Hematopoietic multipotent progenitor cell treated with erythropoietin and hydrocortisone succinate and interleukin-3 and kit ligand, for 6 days (in vitro differentiated cells): ENCODE measurements at regions not wholly inside any gene's neighbourhood (a gene's known extent, or its start where the extent isn't known, plus 50 kb on each side); places are given as distances from the start of the nearest gene placed in this dataset.
"Not testable (repeated sequence)": the region's sequence is repeated elsewhere in the genome, so short reads cannot be mapped to it uniquely, and the experiment has no call there.

ENCODE experiments used
- DNase-seq: peaks from one replicate; pipeline ENCODE4 v3.0.0-alpha.2; 2015

- DNase-seq = no peak
These were observed 541.2 kb upstream of the CDH5 start for GRCh38 chr16:65825191-65825856.

- DNase-seq = no peak
These were observed 544.3 kb upstream of the CDH5 start for GRCh38 chr16:65822148-65822547.

GRCh38 chr16:65819136-65819898 lies 547.2 kb upstream of the CDH5 start:
- no peak for DNase-seq

GRCh38 chr16:65817799-65818198 lies 548.7 kb upstream of the CDH5 start:
- no peak for DNase-seq

- DNase-seq = no peak
These were observed 549.4 kb upstream of the CDH5 start for GRCh38 chr16:65817066-65817465.

GRCh38 chr16:65816556-65816955 lies 549.9 kb upstream of the CDH5 start:
- no peak for DNase-seq

- DNase-seq = no peak
These were observed 550.8 kb upstream of the CDH5 start for GRCh38 chr16:65815707-65816106.

- DNase-seq = not testable (repeated sequence)
These were observed 552.6 kb upstream of the CDH5 start for GRCh38 chr16:65813879-65814278.

GRCh38 chr16:65809627-65810026 lies 556.9 kb upstream of the CDH5 start:
- DNase-seq = no peak

- no peak for DNase-seq
These were observed 557.7 kb upstream of the CDH5 start for GRCh38 chr16:65808790-65809189.

- DNase-seq = no peak
These were observed 558.6 kb upstream of the CDH5 start for GRCh38 chr16:65807858-65808257.

- not testable (repeated sequence) for DNase-seq
These were observed 560.8 kb upstream of the CDH5 start for GRCh38 chr16:65805704-65806103.

GRCh38 chr16:65796481-65796880 lies 570.0 kb upstream of the CDH5 start:
- no peak for DNase-seq

GRCh38 chr16:65794973-65795372 lies 571.5 kb upstream of the CDH5 start:
- DNase-seq = no peak

GRCh38 chr16:65793781-65794180 lies 572.7 kb upstream of the CDH5 start:
- DNase-seq = no peak

- no peak for DNase-seq
These were observed 575.7 kb upstream of the CDH5 start for GRCh38 chr16:65790768-65791167.

GRCh38 chr16:65789161-65789945 lies 577.1 kb upstream of the CDH5 start:
- DNase-seq = no peak

GRCh38 chr16:65788434-65789140 lies 577.9 kb upstream of the CDH5 start:
- DNase-seq = no peak

GRCh38 chr16:65787921-65788320 lies 578.6 kb upstream of the CDH5 start:
- DNase-seq = no peak

- no peak for DNase-seq
These were observed 579.6 kb upstream of the CDH5 start for GRCh38 chr16:65786916-65787315.

- no peak for DNase-seq
These were observed 582.6 kb upstream of the CDH5 start for GRCh38 chr16:65783709-65784474.
